HEK293 (cell line): ENCODE measurements at regions not wholly inside any gene's neighbourhood (a gene's known extent, or its start where the extent isn't known, plus 50 kb on each side); places are given as distances from the start of the nearest gene placed in this dataset.

ENCODE experiments used
- CTCF ChIA-PET: fragments of 350-600 bp; formaldehyde crosslinking; extraction: SDS; loops from one replicate; lab custom pipeline; 2021; ENCODE audit warnings: antibody characterized with exemption; lab: Yijun Ruan, JAX
- POLR2A ChIA-PET: fragments of 300-600 bp; formaldehyde crosslinking; extraction: SDS; loops from one replicate; lab custom pipeline; 2020; ENCODE audit warnings: antibody characterized with exemption, inconsistent platforms; lab: Yijun Ruan, JAX
- H3K27ac ChIP-seq: fragments of 200-500 bp; sonication (Bioruptor generic); 2 replicates; pipeline ENCODE4 v1.5.1; 2014; ENCODE audit warnings: low read depth, low read length, control low read depth, inconsistent platforms; ENCODE audit errors: extremely low read depth
- H3K36me3 ChIP-seq, 2 experiments: fragments of 200-500 bp in 1 of 2; sonication (Bioruptor generic) in 1 of 2; 1 replicate in 1 of 2; 2 replicates in 1 of 2; pipeline ENCODE4 v1.5.1; 2014 to 2017; ENCODE audit warnings: inconsistent platforms in 2 of 2, low read length in 2 of 2; ENCODE audit not compliant: control insufficient read depth in 2 of 2, insufficient read depth in 1 of 2
- H3K4me1 ChIP-seq: fragments of 200-500 bp; sonication (Bioruptor generic); 2 replicates; pipeline ENCODE4 v1.5.1; 2014; ENCODE audit warnings: mild to moderate bottlenecking, low read length, inconsistent platforms; ENCODE audit not compliant: control insufficient read depth, insufficient read depth
- H3K4me3 ChIP-seq: 2 replicates; pipeline ENCODE4 v1.5.1; 2011; ENCODE audit warnings: low read depth, mild to moderate bottlenecking, control low read depth, low read length, moderate library complexity
- H3K9me3 ChIP-seq: fragments of 200-500 bp; sonication (Bioruptor generic); 2 replicates; pipeline ENCODE4 v1.5.1; 2014; ENCODE audit warnings: low read depth, low read length, inconsistent platforms; ENCODE audit not compliant: control insufficient read depth, insufficient read depth
- ATF2 ChIP-seq: fragments of 450-650 bp; formaldehyde crosslinking; IDR thresholded peaks from 2 replicates; pipeline ENCODE4 v1.5.1; 2016; ENCODE audit warnings: missing biosample characterization, missing genetic modification characterization, low read depth
- IKZF3 ChIP-seq: fragments of 450-650 bp; IDR thresholded peaks from 2 replicates; pipeline ENCODE4 v1.5.0; 2018; ENCODE audit warnings: missing biosample characterization, mild to moderate bottlenecking, missing genetic modification characterization, moderate library complexity
- ZBTB48 ChIP-seq: fragments of 450-650 bp; formaldehyde crosslinking; IDR thresholded peaks from 2 replicates; pipeline ENCODE4 v1.5.1; 2016; ENCODE audit warnings: missing biosample characterization, missing genetic modification characterization
- ZBTB7A ChIP-seq: fragments of 450-650 bp; formaldehyde crosslinking; IDR thresholded peaks from 2 replicates; pipeline ENCODE4 v1.5.1; 2016; ENCODE audit warnings: low read depth, missing biosample characterization, missing genetic modification characterization
- ZNF133 ChIP-seq: fragments of 450-650 bp; formaldehyde crosslinking; IDR thresholded peaks from 2 replicates; pipeline ENCODE4 v1.5.1; 2016; ENCODE audit warnings: missing biosample characterization, missing genetic modification characterization
- ZNF280D ChIP-seq: fragments of 450-650 bp; formaldehyde crosslinking; IDR thresholded peaks from 2 replicates; pipeline ENCODE4 v1.5.1; 2016; ENCODE audit warnings: missing biosample characterization, missing genetic modification characterization
- ZNF292 ChIP-seq: fragments of 450-650 bp; formaldehyde crosslinking; IDR thresholded peaks from 2 replicates; pipeline ENCODE4 v1.5.1; 2016; ENCODE audit warnings: low read depth, missing biosample characterization, missing genetic modification characterization, borderline replicate concordance
- ZNF423 ChIP-seq: fragments of 450-650 bp; formaldehyde crosslinking; IDR thresholded peaks from 2 replicates; pipeline ENCODE4 v1.5.1; 2016; ENCODE audit warnings: missing biosample characterization, missing genetic modification characterization
- ZNF518A ChIP-seq: fragments of 450-650 bp; formaldehyde crosslinking; conservative IDR thresholded peaks from 2 replicates; pipeline ENCODE4 v1.5.1; 2016; ENCODE audit warnings: low read depth, missing biosample characterization, missing genetic modification characterization
- ZNF660 ChIP-seq: fragments of 450-650 bp; IDR thresholded peaks from 2 replicates; pipeline ENCODE4 v1.5.1; 2018; ENCODE audit warnings: missing biosample characterization, mild to moderate bottlenecking, missing genetic modification characterization
- ZNF692 ChIP-seq: fragments of 450-650 bp; formaldehyde crosslinking; IDR thresholded peaks from 2 replicates; pipeline ENCODE4 v1.5.1; 2016; ENCODE audit warnings: missing biosample characterization, missing genetic modification characterization
- ZNF747 ChIP-seq: fragments of 450-650 bp; formaldehyde crosslinking; IDR thresholded peaks from 2 replicates; pipeline ENCODE4 v1.5.1; 2016; ENCODE audit warnings: missing biosample characterization, missing genetic modification characterization
- ZSCAN23 ChIP-seq: fragments of 450-650 bp; formaldehyde crosslinking; IDR thresholded peaks from 2 replicates; pipeline ENCODE4 v1.5.1; 2016; ENCODE audit warnings: missing biosample characterization, missing genetic modification characterization
- TF ChIP-seq, protein P1 (sequence below): fragments of 450-650 bp; formaldehyde crosslinking; IDR thresholded peaks from 2 replicates; pipeline ENCODE4 v1.5.1; 2016; ENCODE audit warnings: missing biosample characterization, missing genetic modification characterization
- TF ChIP-seq, protein P2 (sequence below): fragments of 450-650 bp; formaldehyde crosslinking; IDR thresholded peaks from 2 replicates; pipeline ENCODE4 v1.5.1; 2017; ENCODE audit warnings: missing biosample characterization, missing genetic modification characterization

DNA sequence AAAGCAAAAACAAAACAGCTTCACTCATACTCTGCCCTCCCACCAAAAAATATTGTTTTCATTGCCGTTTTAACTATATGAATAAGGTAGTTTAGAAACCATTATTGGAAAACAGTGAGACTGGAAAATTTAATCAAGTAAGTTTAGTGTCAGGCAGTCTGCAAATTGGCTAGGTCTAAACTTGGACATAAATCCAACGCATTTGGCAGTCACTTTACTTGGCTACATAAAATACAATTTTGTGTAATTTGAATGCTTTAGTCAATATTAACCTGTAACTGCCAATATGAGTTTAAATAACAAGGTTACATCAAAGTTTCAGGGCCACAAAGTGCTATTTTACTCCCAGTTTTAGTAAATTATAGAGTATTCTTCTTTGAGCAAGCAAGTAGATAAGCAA lies 202.3 kb upstream of the SLC38A2 start (continued):
- no peak for TF ChIP-seq ZNF660 (tag by site-specific recombination)
- no peak for TF ChIP-seq ZNF747 (tag by site-specific recombination)
- no peak for TF ChIP-seq ZNF133
- TF ChIP-seq, protein P1, sequence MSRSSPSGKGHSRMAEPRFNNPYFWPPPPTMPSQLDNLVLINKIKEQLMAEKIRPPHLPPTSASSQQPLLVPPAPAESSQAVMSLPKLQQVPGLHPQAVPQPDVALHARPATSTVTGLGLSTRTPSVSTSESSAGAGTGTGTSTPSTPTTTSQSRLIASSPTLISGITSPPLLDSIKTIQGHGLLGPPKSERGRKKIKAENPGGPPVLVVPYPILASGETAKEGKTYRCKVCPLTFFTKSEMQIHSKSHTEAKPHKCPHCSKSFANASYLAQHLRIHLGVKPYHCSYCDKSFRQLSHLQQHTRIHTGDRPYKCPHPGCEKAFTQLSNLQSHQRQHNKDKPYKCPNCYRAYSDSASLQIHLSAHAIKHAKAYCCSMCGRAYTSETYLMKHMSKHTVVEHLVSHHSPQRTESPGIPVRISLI (tag by site-specific recombination) = no peak
- no peak for TF ChIP-seq ZBTB7A (tag by site-specific recombination)
- TF ChIP-seq ZNF423 = no peak
- TF ChIP-seq ZNF692 (tag by site-specific recombination) = no peak
- TF ChIP-seq ZSCAN23 (tag by site-specific recombination) = no peak
- TF ChIP-seq, protein P2, sequence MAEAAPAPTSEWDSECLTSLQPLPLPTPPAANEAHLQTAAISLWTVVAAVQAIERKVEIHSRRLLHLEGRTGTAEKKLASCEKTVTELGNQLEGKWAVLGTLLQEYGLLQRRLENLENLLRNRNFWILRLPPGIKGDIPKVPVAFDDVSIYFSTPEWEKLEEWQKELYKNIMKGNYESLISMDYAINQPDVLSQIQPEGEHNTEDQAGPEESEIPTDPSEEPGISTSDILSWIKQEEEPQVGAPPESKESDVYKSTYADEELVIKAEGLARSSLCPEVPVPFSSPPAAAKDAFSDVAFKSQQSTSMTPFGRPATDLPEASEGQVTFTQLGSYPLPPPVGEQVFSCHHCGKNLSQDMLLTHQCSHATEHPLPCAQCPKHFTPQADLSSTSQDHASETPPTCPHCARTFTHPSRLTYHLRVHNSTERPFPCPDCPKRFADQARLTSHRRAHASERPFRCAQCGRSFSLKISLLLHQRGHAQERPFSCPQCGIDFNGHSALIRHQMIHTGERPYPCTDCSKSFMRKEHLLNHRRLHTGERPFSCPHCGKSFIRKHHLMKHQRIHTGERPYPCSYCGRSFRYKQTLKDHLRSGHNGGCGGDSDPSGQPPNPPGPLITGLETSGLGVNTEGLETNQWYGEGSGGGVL (tag by site-specific recombination) = no peak

- TF ChIP-seq ZNF292 (tag by site-specific recombination) = no peak
- TF ChIP-seq ATF2 (tag by site-specific recombination) = peak; percentile 13; the same call in 1 of the 2 replicates
- TF ChIP-seq ZNF280D (tag by site-specific recombination) = no peak
- ChIA-PET CTCF (no interaction called here), POLR2A (interaction anchor here (0.6 kb wide), 1 partner anchor 201 kb away, joined by 3 read pairs; no protein-coding TSS in a partner anchor)
- H3K27ac ChIP-seq = no peak overlapping the region
- no peak overlapping the region for H3K4me3 ChIP-seq
- H3K36me3 ChIP-seq = no peaks in the 10 kb centered on the region
- no peaks in the 10 kb centered on the region; the same call in 1 of the 2 replicates for H3K4me1 ChIP-seq
- no peaks in the 10 kb centered on the region for H3K9me3 ChIP-seq
Measured at GRCh38 chr12:46573347-46573658, 200.7 kb upstream of the SLC38A2 start.

DNA sequence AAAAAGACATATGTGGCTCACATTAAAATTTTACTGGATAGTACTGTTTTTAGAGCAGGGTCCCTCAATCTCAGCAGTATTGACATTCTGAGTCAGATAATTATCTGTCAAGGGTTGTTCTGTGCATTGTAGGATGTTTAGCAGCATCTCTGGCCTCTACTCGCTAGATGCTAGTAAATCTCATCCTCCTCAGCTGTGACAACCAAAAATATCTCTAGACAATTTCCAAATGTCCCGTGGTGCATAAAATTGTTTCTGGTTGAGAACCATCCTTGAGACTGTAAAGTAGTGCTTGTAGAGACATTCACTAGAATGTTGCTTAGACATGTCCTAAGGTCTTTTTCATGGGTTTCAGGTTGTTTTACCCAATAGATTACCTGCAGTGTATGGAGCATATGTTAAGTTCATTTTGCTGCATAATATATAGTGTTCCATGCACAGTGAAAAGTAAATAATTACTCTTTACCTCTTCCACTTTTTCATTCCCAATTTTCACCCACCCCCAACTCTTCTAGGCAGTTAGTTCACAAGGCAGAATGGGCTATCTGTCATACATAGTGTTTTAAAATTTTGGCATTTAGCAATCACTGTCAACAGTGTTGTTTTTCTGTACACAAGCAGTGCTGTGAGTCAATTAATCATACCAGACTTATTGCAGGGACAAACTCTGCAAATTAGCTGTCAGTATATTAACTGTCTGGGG lies 200.2 kb upstream of the SLC38A2 start:
- POLR2A ChIA-PET = no interaction called here
- CTCF ChIA-PET = no interaction called here
- no peak overlapping the region for H3K4me3 ChIP-seq
- H3K4me1 ChIP-seq = no peaks in the 10 kb centered on the region; the same call in 1 of the 2 replicates
- H3K9me3 ChIP-seq = no peaks in the 10 kb centered on the region
- no peak overlapping the region for H3K27ac ChIP-seq
- no peaks in the 10 kb centered on the region for H3K36me3 ChIP-seq
- no peak for TF ChIP-seq ZNF518A (tag by site-specific recombination)
- no peak for TF ChIP-seq ZBTB48
- TF ChIP-seq IKZF3 (tag by site-specific recombination) = no peak
